Neural progenitor cell (in vitro differentiated cells): ENCODE measurements at regions not wholly inside any gene's neighbourhood (a gene's known extent, or its start where the extent isn't known, plus 50 kb on each side); places are given as distances from the start of the nearest gene placed in this dataset.

Source experiments
- DNase-seq: peaks from one replicate; pipeline ENCODE4 v3.0.0-alpha.2; 2016; ENCODE audit warnings: low spot score
- H2AFZ ChIP-seq: fragments of 200-600 bp; sonication (generic); replicated peaks from 2 replicates; pipeline ENCODE4 v1.6.1; 2016; ENCODE audit warnings: antibody characterized with exemption
- H3F3A ChIP-seq: fragments of 200-600 bp; sonication (generic); 2 replicates; pipeline ENCODE4 v1.6.1; 2016; ENCODE audit warnings: antibody characterized with exemption, low read depth
- H3K27ac ChIP-seq: fragments of 200-600 bp; sonication (generic); 2 replicates; pipeline ENCODE4 v1.5.1; 2016; ENCODE audit warnings: mild to moderate bottlenecking
- H3K27me3 ChIP-seq: fragments of 200-600 bp; sonication (generic); 2 replicates; pipeline ENCODE4 v1.6.1; 2016; ENCODE audit warnings: mild to moderate bottlenecking, moderate library complexity
- H3K36me3 ChIP-seq: fragments of 200-600 bp; sonication (generic); 2 replicates; pipeline ENCODE4 v1.5.1; 2016
- H3K4me1 ChIP-seq: fragments of 200-600 bp; sonication (generic); 2 replicates; pipeline ENCODE4 v1.6.1; 2016; ENCODE audit warnings: mixed run types
- H3K4me2 ChIP-seq: fragments of 200-600 bp; sonication (generic); 2 replicates; pipeline ENCODE4 v1.6.1; 2016
- H3K4me3 ChIP-seq: fragments of 200-600 bp; sonication (generic); 2 replicates; pipeline ENCODE4 v1.5.1; 2016
- H3K79me2 ChIP-seq: fragments of 200-600 bp; sonication (generic); 2 replicates; pipeline ENCODE4 v1.6.1; 2016; ENCODE audit warnings: low read depth
- H3K9ac ChIP-seq: fragments of 200-600 bp; sonication (generic); 2 replicates; pipeline ENCODE4 v1.6.1; 2016
- H3K9me3 ChIP-seq: fragments of 200-600 bp; sonication (generic); 2 replicates; pipeline ENCODE4 v1.5.1; 2016; ENCODE audit warnings: low read depth
- H4K20me1 ChIP-seq: fragments of 200-600 bp; sonication (generic); 2 replicates; pipeline ENCODE4 v1.6.1; 2016; ENCODE audit warnings: low read depth
- H3K27ac Mint-ChIP-seq: 3 replicates; pipeline ENCODE4 v1.8.0; 2021; ENCODE audit warnings: mixed read lengths
- H3K27me3 Mint-ChIP-seq: 2 replicates; pipeline ENCODE4 v1.8.0; 2022; ENCODE audit warnings: low read depth, mild to moderate bottlenecking, inconsistent platforms, moderate library complexity, mixed read lengths; ENCODE audit not compliant: insufficient read depth
- H3K36me3 Mint-ChIP-seq: 3 replicates; pipeline ENCODE4 v1.8.0; 2021; ENCODE audit warnings: mixed read lengths
- H3K4me1 Mint-ChIP-seq: 3 replicates; pipeline ENCODE4 v1.8.0; 2021; ENCODE audit warnings: mixed read lengths
- H3K4me3 Mint-ChIP-seq: 3 replicates; pipeline ENCODE4 v1.8.0; 2021; ENCODE audit warnings: mild to moderate bottlenecking, moderate library complexity, mixed read lengths
- H3K9me3 Mint-ChIP-seq: 3 replicates; pipeline ENCODE4 v1.8.0; 2020; ENCODE audit warnings: mixed read lengths
- EZH2 ChIP-seq: fragments of 200-600 bp; sonication (generic); IDR thresholded peaks from 2 replicates; pipeline ENCODE4 v1.6.1; 2017; ENCODE audit warnings: antibody characterized with exemption, mild to moderate bottlenecking, moderate library complexity
- EZH2phosphoT487 ChIP-seq: fragments of 200-600 bp; sonication (generic); IDR thresholded peaks from 2 replicates; pipeline ENCODE4 v1.6.1; 2017; ENCODE audit warnings: antibody characterized with exemption
- TF ChIP-seq, protein P1 (sequence below): fragments of 200-600 bp; sonication (generic); IDR thresholded peaks from 2 replicates; pipeline ENCODE4 v1.5.1; 2017; ENCODE audit warnings: antibody characterized with exemption, mild to moderate bottlenecking

DNA sequence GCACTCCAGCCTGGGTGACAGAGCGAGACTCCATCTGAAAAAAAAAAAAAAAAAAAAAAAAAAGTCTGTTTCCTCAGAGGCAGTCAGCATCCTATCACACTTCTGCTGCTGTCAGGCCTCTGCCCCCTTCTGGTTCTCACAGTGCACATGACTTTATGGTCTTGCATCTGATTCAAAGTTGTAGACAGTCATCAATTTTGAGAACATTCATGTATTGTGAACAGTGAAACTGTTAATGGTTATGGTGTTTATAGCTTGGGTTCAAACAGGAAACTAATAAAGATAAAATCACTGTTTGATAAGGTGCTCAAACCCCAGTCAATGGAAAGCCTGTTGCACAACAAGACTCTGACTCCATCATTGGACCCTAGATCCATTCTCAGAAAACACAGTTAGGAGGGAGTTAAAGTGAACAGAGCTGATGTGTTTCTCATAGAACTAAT lies 61.4 kb downstream of the FOXD1 start:
- Histone ChIP-seq H3F3A (peaks cover 6% of the 10 kb centered on the region), H3K27ac (no peak overlapping the region), H3K9ac (no peak overlapping the region), H3K9me3 (peaks cover 11% of the 10 kb centered on the region), H4K20me1 (no peaks in the 10 kb centered on the region), H3K27me3 (no peaks in the 10 kb centered on the region), H3K4me1 (peaks cover 6% of the 10 kb centered on the region), H2AFZ (no peak overlapping the region), H3K4me3 (no peak overlapping the region), H3K36me3 (no peaks in the 10 kb centered on the region), H3K4me2 (no peak overlapping the region), H3K79me2 (no peaks in the 10 kb centered on the region)
- H3K4me3 Mint-ChIP-seq: no peak overlapping the region
- no peak for TF ChIP-seq EZH2
- TF ChIP-seq, protein P1, sequence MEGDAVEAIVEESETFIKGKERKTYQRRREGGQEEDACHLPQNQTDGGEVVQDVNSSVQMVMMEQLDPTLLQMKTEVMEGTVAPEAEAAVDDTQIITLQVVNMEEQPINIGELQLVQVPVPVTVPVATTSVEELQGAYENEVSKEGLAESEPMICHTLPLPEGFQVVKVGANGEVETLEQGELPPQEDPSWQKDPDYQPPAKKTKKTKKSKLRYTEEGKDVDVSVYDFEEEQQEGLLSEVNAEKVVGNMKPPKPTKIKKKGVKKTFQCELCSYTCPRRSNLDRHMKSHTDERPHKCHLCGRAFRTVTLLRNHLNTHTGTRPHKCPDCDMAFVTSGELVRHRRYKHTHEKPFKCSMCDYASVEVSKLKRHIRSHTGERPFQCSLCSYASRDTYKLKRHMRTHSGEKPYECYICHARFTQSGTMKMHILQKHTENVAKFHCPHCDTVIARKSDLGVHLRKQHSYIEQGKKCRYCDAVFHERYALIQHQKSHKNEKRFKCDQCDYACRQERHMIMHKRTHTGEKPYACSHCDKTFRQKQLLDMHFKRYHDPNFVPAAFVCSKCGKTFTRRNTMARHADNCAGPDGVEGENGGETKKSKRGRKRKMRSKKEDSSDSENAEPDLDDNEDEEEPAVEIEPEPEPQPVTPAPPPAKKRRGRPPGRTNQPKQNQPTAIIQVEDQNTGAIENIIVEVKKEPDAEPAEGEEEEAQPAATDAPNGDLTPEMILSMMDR: no peak
- TF ChIP-seq EZH2phosphoT487: no peak
- H3K4me1 Mint-ChIP-seq: no peaks in the 10 kb centered on the region
- no peak for DNase-seq
- peaks cover 6% of the 10 kb centered on the region for H3K27me3 Mint-ChIP-seq
- peaks cover 26% of the 10 kb centered on the region for H3K9me3 Mint-ChIP-seq
- H3K36me3 Mint-ChIP-seq: no peaks in the 10 kb centered on the region
- H3K27ac Mint-ChIP-seq: no peak overlapping the region

DNA sequence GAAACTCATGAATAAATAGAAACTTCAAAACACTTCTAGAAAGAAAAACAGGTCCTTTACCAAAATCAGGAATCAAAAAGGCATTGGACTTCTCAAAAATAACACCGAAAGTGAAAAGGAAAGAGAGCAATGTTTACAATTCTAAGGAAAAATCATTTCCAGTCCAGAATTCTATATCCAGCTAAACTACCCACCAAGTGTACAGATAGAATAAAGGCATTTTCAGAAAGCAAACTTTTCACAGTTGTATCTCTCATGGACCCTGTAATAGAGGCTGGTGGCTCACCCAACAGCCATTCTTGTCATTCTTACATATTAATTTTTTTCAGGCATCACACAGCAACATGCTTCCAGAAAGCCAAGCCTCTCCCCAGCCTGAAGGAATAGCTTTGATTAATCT lies 63.7 kb downstream of the FOXD1 start:
- H4K20me1 ChIP-seq: no peaks in the 10 kb centered on the region
- H3K27ac Mint-ChIP-seq: no peak overlapping the region
- DNase-seq: no peak
- H3K4me3 Mint-ChIP-seq: no peak overlapping the region
- no peaks in the 10 kb centered on the region for H3K79me2 ChIP-seq
- no peaks in the 10 kb centered on the region for H3K4me1 Mint-ChIP-seq
- no peak overlapping the region for H3K4me3 ChIP-seq
- no peak overlapping the region for H2AFZ ChIP-seq
- peaks cover 11% of the 10 kb centered on the region for H3K9me3 ChIP-seq
- H3K4me1 ChIP-seq: peaks cover 6% of the 10 kb centered on the region
- no peaks in the 10 kb centered on the region for H3K27me3 ChIP-seq
- no peaks in the 10 kb centered on the region for H3K36me3 ChIP-seq
- H3K27ac ChIP-seq: no peak overlapping the region
- H3K9ac ChIP-seq: no peak overlapping the region
- peaks cover 6% of the 10 kb centered on the region for H3F3A ChIP-seq
- H3K27me3 Mint-ChIP-seq: peaks cover 2% of the 10 kb centered on the region
- H3K36me3 Mint-ChIP-seq: peaks cover 2% of the 10 kb centered on the region
- H3K9me3 Mint-ChIP-seq: peaks cover 32% of the 10 kb centered on the region
- TF ChIP-seq EZH2 (no peak), EZH2phosphoT487 (no peak)
- TF ChIP-seq, protein P1: no peak
- H3K4me2 ChIP-seq: no peak overlapping the region

DNA sequence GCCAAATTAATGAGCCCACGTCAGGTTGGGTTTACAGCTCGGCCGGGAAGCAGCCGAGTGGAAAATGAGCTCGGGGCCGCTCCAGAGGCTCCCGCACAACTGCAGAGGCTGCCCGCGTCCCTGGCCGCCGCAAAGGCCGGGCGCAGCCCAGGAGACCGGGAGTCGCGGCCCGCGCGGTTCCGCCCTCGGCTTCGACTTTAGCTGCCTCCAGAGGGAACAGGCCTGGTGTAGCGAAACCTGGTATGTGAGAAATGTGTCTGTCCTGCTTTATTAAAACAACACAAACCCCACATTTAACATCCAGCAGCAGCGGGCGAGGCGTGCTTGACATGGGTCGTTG lies 66.2 kb downstream of the FOXD1 start:
- Mint-ChIP-seq H3K27ac (no peak overlapping the region), H3K27me3 (peaks cover 2% of the 10 kb centered on the region), H3K4me1 (peaks cover 8% of the 10 kb centered on the region), H3K4me3 (no peak overlapping the region), H3K9me3 (peaks cover 34% of the 10 kb centered on the region), H3K36me3 (peaks cover 2% of the 10 kb centered on the region)
- Histone ChIP-seq H3K9me3 (peaks cover 11% of the 10 kb centered on the region), H3K27me3 (no peaks in the 10 kb centered on the region), H3K79me2 (no peaks in the 10 kb centered on the region), H3K4me2 (no peak overlapping the region), H3K27ac (no peak overlapping the region), H4K20me1 (no peaks in the 10 kb centered on the region), H3K36me3 (no peaks in the 10 kb centered on the region), H3K4me3 (no peak overlapping the region), H3F3A (no peaks in the 10 kb centered on the region), H3K4me1 (peaks cover 5% of the 10 kb centered on the region), H2AFZ (no peak overlapping the region), H3K9ac (no peak overlapping the region)
- no peak for TF ChIP-seq EZH2phosphoT487
- no peak for TF ChIP-seq EZH2
- DNase-seq: no peak

DNA sequence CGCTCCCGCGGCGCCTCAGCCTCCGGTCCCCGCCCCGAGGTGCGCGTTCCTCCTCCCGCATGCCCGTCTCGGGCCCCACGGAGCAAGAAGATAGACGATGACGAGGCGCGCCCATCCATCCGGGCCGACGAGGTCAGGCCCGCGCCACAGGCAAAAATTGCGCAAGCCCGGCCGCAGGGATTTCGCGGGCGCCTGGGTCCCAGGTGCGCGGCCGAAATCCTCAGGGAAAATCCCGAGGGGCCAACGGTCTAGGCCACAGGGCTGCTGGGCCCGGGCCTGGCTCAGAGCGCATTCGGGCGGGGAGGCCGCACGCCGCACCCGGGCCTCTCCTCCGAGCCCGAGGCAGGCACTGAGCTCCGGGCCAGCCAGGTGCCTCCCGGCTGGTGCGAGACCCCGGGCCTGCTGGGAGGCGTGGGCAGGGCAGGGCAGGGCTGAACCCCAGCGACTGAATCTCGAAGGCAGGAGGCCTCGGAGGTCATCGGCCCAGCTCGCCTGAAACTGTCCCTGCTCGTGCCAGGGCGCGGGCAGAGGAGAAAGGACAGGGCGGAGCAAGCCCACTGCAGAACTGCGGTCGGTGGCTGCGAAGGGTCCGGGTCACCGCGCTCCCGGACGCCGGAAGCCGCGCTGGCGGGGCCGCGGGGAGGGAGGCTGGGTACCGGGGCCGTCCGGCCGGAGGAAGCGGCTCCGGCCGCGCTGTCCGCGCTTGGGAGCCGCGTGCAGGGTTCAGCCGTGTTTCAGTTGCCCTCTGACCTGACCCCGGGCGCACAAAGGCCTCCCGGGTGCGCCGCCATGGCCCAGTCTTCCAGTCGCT lies 66.8 kb downstream of the FOXD1 start:
- H3K36me3 ChIP-seq: no peaks in the 10 kb centered on the region
- no peak overlapping the region for H3K27ac ChIP-seq
- Mint-ChIP-seq H3K4me1 (peaks cover 8% of the 10 kb centered on the region), H3K36me3 (peaks cover 2% of the 10 kb centered on the region), H3K9me3 (peaks cover 34% of the 10 kb centered on the region), H3K27ac (no peak overlapping the region), H3K27me3 (peaks cover 2% of the 10 kb centered on the region), H3K4me3 (no peak overlapping the region)
- H4K20me1 ChIP-seq: no peaks in the 10 kb centered on the region
- H3K79me2 ChIP-seq: no peaks in the 10 kb centered on the region
- H2AFZ ChIP-seq: no peak overlapping the region
- no peak for DNase-seq
- H3K27me3 ChIP-seq: no peaks in the 10 kb centered on the region
- H3K9me3 ChIP-seq: peaks cover 11% of the 10 kb centered on the region
- H3K9ac ChIP-seq: no peak overlapping the region
- no peak overlapping the region for H3K4me3 ChIP-seq
- TF ChIP-seq, protein P1: no peak
- TF ChIP-seq EZH2phosphoT487: no peak
- TF ChIP-seq EZH2: no peak
- H3K4me2 ChIP-seq: no peak overlapping the region
- H3K4me1 ChIP-seq: peaks cover 5% of the 10 kb centered on the region
- no peaks in the 10 kb centered on the region for H3F3A ChIP-seq
